Mucosa of descending colon (tissue), 3 donors: ENCODE measurements at regions not wholly inside any gene's neighbourhood (a gene's known extent, or its start where the extent isn't known, plus 50 kb on each side); places are given as distances from the start of the nearest gene placed in this dataset.

ENCODE experiments used
- ATAC-seq: fragments of 200-7000 bp; cut with Tn5 transposase; one replicate; pipeline ENCODE4 v1.9.1; 2020; ENCODE audit warnings: mild to moderate bottlenecking, moderate library complexity
- DNase-seq, 3 donors: peaks; one replicate each; pipeline ENCODE4 v3.0.0-alpha.2; 2020
- H3K36me3 ChIP-seq: fragments of 200-600 bp; one replicate; pipeline ENCODE4 v1.8.0; 2021; ENCODE audit warnings: low read depth, mild to moderate bottlenecking
- H3K4me1 ChIP-seq: fragments of 200-600 bp; one replicate; pipeline ENCODE4 v1.8.0; 2021; ENCODE audit warnings: low read depth, mild to moderate bottlenecking
- H3K4me3 ChIP-seq: fragments of 200-600 bp; one replicate; pipeline ENCODE4 v1.8.0; 2021; ENCODE audit warnings: mild to moderate bottlenecking
- H3K9me3 ChIP-seq: fragments of 200-600 bp; one replicate; pipeline ENCODE4 v1.8.0; 2021; ENCODE audit warnings: mild to moderate bottlenecking
- CTCF ChIP-seq: fragments of 200-600 bp; IDR thresholded peaks from one replicate; pipeline ENCODE4 v1.8.0; 2022; ENCODE audit warnings: antibody characterized with exemption, mild to moderate bottlenecking
- intact Hi-C, 2 donors: fragments of 100-400 bp; cut with DNase I in 1 of 2; cut with micrococcal nuclease in 1 of 2; formaldehyde crosslinking; loops; one replicate each; pipeline versions ENCODE4 v1.11.0 to v1.11.1; 2022; cut with DNase I, micrococcal nuclease
- donor health status: DM: no; HTN: no; CAD: no; lungs with moderate emphysema.
- donor health status: DM: no; HTN: no; CAD: no.
- donor health status: DM: no; HTN: yes; CAD: no.

- no peak for TF ChIP-seq CTCF
- Histone ChIP-seq H3K9me3 (no peaks in the 10 kb centered on the region), H3K36me3 (no peaks in the 10 kb centered on the region), H3K4me1 (no peaks in the 10 kb centered on the region), H3K4me3 (no peak overlapping the region)
- no peak for ATAC-seq
- no peak for DNase-seq
- intact Hi-C loops, result no loop called here
These were observed 283.6 kb downstream of the ELAVL2 start for GRCh38 chr9:23542438-23542837.

- Histone ChIP-seq H3K4me3 (no peak overlapping the region), H3K4me1 (no peaks in the 10 kb centered on the region), H3K36me3 (no peaks in the 10 kb centered on the region), H3K9me3 (no peaks in the 10 kb centered on the region)
- intact Hi-C loops, result no loop called here
- TF ChIP-seq CTCF, result no peak
- DNase-seq (no peak), ATAC-seq (no peak)
These were observed 283.1 kb downstream of the ELAVL2 start for GRCh38 chr9:23542927-23543326.

GRCh38 chr9:23543419-23543818 is 282.6 kb downstream of the ELAVL2 start:
- H3K4me1 ChIP-seq, result no peaks in the 10 kb centered on the region
- TF ChIP-seq CTCF, result no peak
- no peaks in the 10 kb centered on the region for H3K9me3 ChIP-seq
- intact Hi-C loops, result no loop called here
- no peak for DNase-seq
- H3K4me3 ChIP-seq, result no peak overlapping the region
- H3K36me3 ChIP-seq, result no peaks in the 10 kb centered on the region
- ATAC-seq, result no peak

- ATAC-seq (no peak), DNase-seq (no peak)
- Histone ChIP-seq H3K36me3 (no peaks in the 10 kb centered on the region), H3K4me3 (no peak overlapping the region), H3K4me1 (no peaks in the 10 kb centered on the region), H3K9me3 (no peaks in the 10 kb centered on the region)
- intact Hi-C loops, result no loop called here
- TF ChIP-seq CTCF, result no peak
These were observed 280.3 kb downstream of the ELAVL2 start for GRCh38 chr9:23545728-23546127.

GRCh38 chr9:23551311-23551721 is 274.7 kb downstream of the ELAVL2 start:
- H3K36me3 ChIP-seq, result no peaks in the 10 kb centered on the region
- H3K4me1 ChIP-seq, result no peaks in the 10 kb centered on the region
- intact Hi-C loops, result no loop called here
- DNase-seq (no peak), ATAC-seq (no peak)
- no peaks in the 10 kb centered on the region for H3K9me3 ChIP-seq
- H3K4me3 ChIP-seq, result no peak overlapping the region
- no peak for TF ChIP-seq CTCF
